ENCODE measurements at regions not wholly inside any gene's neighbourhood (a gene's known extent, or its start where the extent isn't known, plus 50 kb on each side); places are given as distances from the start of the nearest gene placed in this dataset.

- 54 to 70% (median 57%) methylated on average over 2 of the region's 2 CpGs for WGBS, 5 donors
- Histone ChIP-seq H3K9me3 (peaks cover 0 to 4% (median 0%) of the 10 kb centered on the region in 8 donors), H3K36me3 (no peaks in the 10 kb centered on the region), H3K4me3 (no peak overlapping the region), H3K4me1 (no peaks in the 10 kb centered on the region), H3K27me3 (replicated peaks in 1 of 7) (no peaks in the 10 kb centered on the region), H3K27ac (no peak overlapping the region)
- TF ChIP-seq POLR2AphosphoS5 (IDR thresholded peaks at IDR 0.05) (no peak), POLR2A (IDR thresholded peaks at IDR 0.05) (no peak)
- intact Hi-C loops (cut with DNase I; ENCODE audit: low total_unique reads) = no loop called here
- DNase-seq = no peak
Measured at GRCh38 chr4:65839164-65839931, 169.1 kb upstream of the EPHA5 start.

DNA sequence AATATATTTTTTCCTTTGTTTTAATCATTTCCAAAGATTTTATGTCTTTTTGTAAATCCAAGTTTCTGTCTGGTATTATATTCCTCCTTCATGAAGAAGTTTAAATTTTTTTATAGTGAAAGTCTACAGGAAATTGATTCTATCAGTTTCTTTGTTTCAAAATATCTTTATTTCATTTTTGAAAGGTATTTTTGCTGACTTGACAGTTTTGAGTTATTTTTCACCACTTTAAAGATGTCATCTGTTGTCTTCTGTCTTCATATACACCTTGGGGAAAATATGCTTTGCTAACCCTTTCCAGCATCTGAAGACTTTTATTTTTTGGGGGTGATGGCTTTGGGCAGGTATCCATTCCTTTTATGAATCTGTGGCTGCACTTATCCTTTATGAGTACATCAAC is 164.4 kb upstream of the EPHA5 start:
- no peak for DNase-seq
- no peak overlapping the region for H3K27ac ChIP-seq
- TF ChIP-seq POLR2A (IDR thresholded peaks at IDR 0.05) = no peak
- TF ChIP-seq, protein P1, sequence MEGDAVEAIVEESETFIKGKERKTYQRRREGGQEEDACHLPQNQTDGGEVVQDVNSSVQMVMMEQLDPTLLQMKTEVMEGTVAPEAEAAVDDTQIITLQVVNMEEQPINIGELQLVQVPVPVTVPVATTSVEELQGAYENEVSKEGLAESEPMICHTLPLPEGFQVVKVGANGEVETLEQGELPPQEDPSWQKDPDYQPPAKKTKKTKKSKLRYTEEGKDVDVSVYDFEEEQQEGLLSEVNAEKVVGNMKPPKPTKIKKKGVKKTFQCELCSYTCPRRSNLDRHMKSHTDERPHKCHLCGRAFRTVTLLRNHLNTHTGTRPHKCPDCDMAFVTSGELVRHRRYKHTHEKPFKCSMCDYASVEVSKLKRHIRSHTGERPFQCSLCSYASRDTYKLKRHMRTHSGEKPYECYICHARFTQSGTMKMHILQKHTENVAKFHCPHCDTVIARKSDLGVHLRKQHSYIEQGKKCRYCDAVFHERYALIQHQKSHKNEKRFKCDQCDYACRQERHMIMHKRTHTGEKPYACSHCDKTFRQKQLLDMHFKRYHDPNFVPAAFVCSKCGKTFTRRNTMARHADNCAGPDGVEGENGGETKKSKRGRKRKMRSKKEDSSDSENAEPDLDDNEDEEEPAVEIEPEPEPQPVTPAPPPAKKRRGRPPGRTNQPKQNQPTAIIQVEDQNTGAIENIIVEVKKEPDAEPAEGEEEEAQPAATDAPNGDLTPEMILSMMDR (IDR thresholded peaks at IDR 0.05 in 8 of 11, conservative IDR thresholded peaks at IDR 0.05 in 3 of 11) = no peak
- H3K27me3 ChIP-seq (replicated peaks in 1 of 7) = no peaks in the 10 kb centered on the region
- H3K4me3 ChIP-seq = no peak overlapping the region
- H3K4me1 ChIP-seq = no peaks in the 10 kb centered on the region
- no peaks in the 10 kb centered on the region for H3K36me3 ChIP-seq
- intact Hi-C loops (cut with DNase I; ENCODE audit: low total_unique reads) = no loop called here
- H3K9me3 ChIP-seq = peaks cover 0 to 4% (median 0%) of the 10 kb centered on the region in 8 donors

- H3K27me3 ChIP-seq (replicated peaks in 1 of 7) = no peaks in the 10 kb centered on the region
- intact Hi-C loops (cut with DNase I; ENCODE audit: low total_unique reads) = no loop called here
- 62 to 69% (median 64%) methylated on average over 6 of the region's 6 CpGs for WGBS, 5 donors
Measured at GRCh38 chr4:65831828-65832227, 161.5 kb upstream of the EPHA5 start.

DNA sequence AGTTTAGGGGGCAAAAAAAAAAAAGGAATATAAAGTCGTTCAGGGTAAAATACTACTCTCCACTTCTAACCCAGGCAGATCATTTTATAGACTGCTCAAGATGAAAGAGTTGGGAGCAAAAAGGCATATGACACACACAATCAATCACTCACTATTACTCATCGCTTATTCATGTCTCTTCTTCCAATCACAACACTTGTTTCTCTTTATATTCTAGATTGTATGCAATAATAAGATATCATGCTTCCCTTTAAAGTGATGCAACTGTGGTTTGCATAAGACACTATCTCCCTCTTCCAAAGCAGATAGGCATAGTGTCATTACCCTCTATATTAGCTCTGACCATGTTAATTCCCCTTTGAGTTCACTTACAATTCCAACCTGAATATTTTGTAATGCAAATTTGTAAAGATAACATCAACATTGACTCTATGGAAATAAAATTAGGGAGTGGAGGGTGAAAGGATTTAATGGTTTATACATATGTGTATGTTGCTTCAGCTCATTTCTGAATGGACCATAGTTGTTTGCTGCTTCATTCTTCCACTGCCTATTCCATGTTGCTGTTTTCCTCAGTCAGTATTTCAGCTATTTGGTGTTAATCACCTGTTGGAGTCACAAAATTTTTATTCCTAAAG is 154.9 kb upstream of the EPHA5 start:
- no peak for DNase-seq
- TF ChIP-seq, protein P1 (IDR thresholded peaks at IDR 0.05 in 8 of 11, conservative IDR thresholded peaks at IDR 0.05 in 3 of 11) = no peak
- Histone ChIP-seq H3K4me3 (no peak overlapping the region), H3K27me3 (replicated peaks in 1 of 7) (no peaks in the 10 kb centered on the region), H3K9me3 (peaks cover 0 to 11% (median 4%) of the 10 kb centered on the region in 8 donors), H3K4me1 (no peaks in the 10 kb centered on the region), H3K27ac (no peak overlapping the region), H3K36me3 (no peaks in the 10 kb centered on the region)
- intact Hi-C loops (cut with DNase I; ENCODE audit: low total_unique reads) = no loop called here
- WGBS, 5 donors = 65 to 79% (median 75%) methylated on average over 2 of the region's 2 CpGs

More at GRCh38 chr4:65831828-65832227, 161.5 kb upstream of the EPHA5 start:
- Histone ChIP-seq H3K9me3 (peaks cover 0 to 4% (median 0%) of the 10 kb centered on the region in 8 donors), H3K4me1 (no peaks in the 10 kb centered on the region), H3K27ac (no peak overlapping the region), H3K36me3 (no peaks in the 10 kb centered on the region), H3K4me3 (no peak overlapping the region)
- no peak for DNase-seq
- TF ChIP-seq POLR2A (IDR thresholded peaks at IDR 0.05) (no peak), POLR2AphosphoS5 (IDR thresholded peaks at IDR 0.05) (no peak)
- TF ChIP-seq, protein P1 (IDR thresholded peaks at IDR 0.05 in 8 of 11, conservative IDR thresholded peaks at IDR 0.05 in 3 of 11) = no peak
